ENCODE measurements at regions not wholly inside any gene's neighbourhood (a gene's known extent, or its start where the extent isn't known, plus 50 kb on each side); places are given as distances from the start of the nearest gene placed in this dataset.

GRCh38 chr21:14646893-14647292 is 100.8 kb upstream of the SAMSN1 start:
- TF ChIP-seq, protein P1, sequence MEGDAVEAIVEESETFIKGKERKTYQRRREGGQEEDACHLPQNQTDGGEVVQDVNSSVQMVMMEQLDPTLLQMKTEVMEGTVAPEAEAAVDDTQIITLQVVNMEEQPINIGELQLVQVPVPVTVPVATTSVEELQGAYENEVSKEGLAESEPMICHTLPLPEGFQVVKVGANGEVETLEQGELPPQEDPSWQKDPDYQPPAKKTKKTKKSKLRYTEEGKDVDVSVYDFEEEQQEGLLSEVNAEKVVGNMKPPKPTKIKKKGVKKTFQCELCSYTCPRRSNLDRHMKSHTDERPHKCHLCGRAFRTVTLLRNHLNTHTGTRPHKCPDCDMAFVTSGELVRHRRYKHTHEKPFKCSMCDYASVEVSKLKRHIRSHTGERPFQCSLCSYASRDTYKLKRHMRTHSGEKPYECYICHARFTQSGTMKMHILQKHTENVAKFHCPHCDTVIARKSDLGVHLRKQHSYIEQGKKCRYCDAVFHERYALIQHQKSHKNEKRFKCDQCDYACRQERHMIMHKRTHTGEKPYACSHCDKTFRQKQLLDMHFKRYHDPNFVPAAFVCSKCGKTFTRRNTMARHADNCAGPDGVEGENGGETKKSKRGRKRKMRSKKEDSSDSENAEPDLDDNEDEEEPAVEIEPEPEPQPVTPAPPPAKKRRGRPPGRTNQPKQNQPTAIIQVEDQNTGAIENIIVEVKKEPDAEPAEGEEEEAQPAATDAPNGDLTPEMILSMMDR (conservative IDR thresholded peaks at IDR 0.05; ENCODE audit: low read depth, low read length) = no peak
- TF ChIP-seq EZH2 (IDR thresholded peaks at IDR 0.05; ENCODE audit: low read length, unreplicated experiment) (no peak), EZH2phosphoT487 (IDR thresholded peaks at IDR 0.05; ENCODE audit: borderline replicate concordance, low read length) (no peak)
